Caco-2 (cell line): ENCODE measurements at regions not wholly inside any gene's neighbourhood (a gene's known extent, or its start where the extent isn't known, plus 50 kb on each side); places are given as distances from the start of the nearest gene placed in this dataset.

Experiments
- BruUV-seq: library from RNA; stranded (reverse); fragments of 400-500 nt; replicated peaks from 2 replicates; lab custom pipeline; 2021; lab: Mats Ljungman, UMichigan
- CTCF ChIA-PET: fragments of 300-600 bp; sonication (Branson Sonifier 250); formaldehyde crosslinking; loops from one replicate; lab custom pipeline; 2022; ENCODE audit warnings: antibody characterized with exemption; lab: Charles Lee
- POLR2A ChIA-PET: fragments of 300-600 bp; sonication (Branson Sonifier 250); formaldehyde crosslinking; loops from one replicate; lab custom pipeline; 2022; ENCODE audit warnings: antibody characterized with exemption; lab: Charles Lee
- DNase-seq, 2 experiments: peaks; one replicate each; pipeline versions ENCODE4 v3.0.0 to v3.0.0-alpha.2; 2020 to 2022
- H3K27me3 ChIP-seq: replicated peaks from 2 replicates; pipeline ENCODE4 v1.6.0; 2011; ENCODE audit warnings: low read length; ENCODE audit not compliant: control insufficient read depth, insufficient read depth
- H3K36me3 ChIP-seq: 2 replicates; pipeline ENCODE4 v1.5.1; 2011; ENCODE audit warnings: low read length; ENCODE audit not compliant: control insufficient read depth, insufficient read depth
- H3K4me1 ChIP-seq: fragments of 250-450 bp; sonication (Bioruptor Pico); 2 replicates; pipeline ENCODE4 v1.5.1; 2020; ENCODE audit warnings: mild to moderate bottlenecking
- H3K4me3 ChIP-seq: 2 replicates; pipeline ENCODE4 v1.5.1; 2011; ENCODE audit warnings: low read depth, mild to moderate bottlenecking, control low read depth, low read length
- H3K9me3 ChIP-seq: fragments of 250-450 bp; sonication (Bioruptor Pico); 2 replicates; pipeline ENCODE4 v1.5.1; 2020; ENCODE audit warnings: mild to moderate bottlenecking, moderate library complexity
- H3K27ac Mint-ChIP-seq: one replicate; pipeline ENCODE4 v1.8.0; 2022; ENCODE audit warnings: mixed read lengths; ENCODE audit not compliant: unreplicated experiment
- H3K27me3 Mint-ChIP-seq: one replicate; pipeline ENCODE4 v1.8.0; 2022; ENCODE audit warnings: mixed read lengths; ENCODE audit not compliant: insufficient read depth, unreplicated experiment
- H3K36me3 Mint-ChIP-seq: one replicate; pipeline ENCODE4 v1.8.0; 2022; ENCODE audit warnings: mild to moderate bottlenecking, mixed read lengths; ENCODE audit not compliant: insufficient read depth, unreplicated experiment
- H3K4me1 Mint-ChIP-seq: one replicate; pipeline ENCODE4 v1.8.0; 2022; ENCODE audit warnings: low read depth, mixed read lengths; ENCODE audit not compliant: unreplicated experiment
- H3K4me3 Mint-ChIP-seq: one replicate; pipeline ENCODE4 v1.8.0; 2022; ENCODE audit warnings: mild to moderate bottlenecking, moderate library complexity, mixed read lengths; ENCODE audit not compliant: unreplicated experiment
- H3K9me3 Mint-ChIP-seq: one replicate; pipeline ENCODE4 v1.8.0; 2022; ENCODE audit warnings: mixed read lengths; ENCODE audit not compliant: unreplicated experiment
- CTCF ChIP-seq, 2 experiments: fragments of 200-600 bp in 1 of 2; IDR thresholded peaks; 1 replicate in 1 of 2; 2 replicates in 1 of 2; pipeline versions ENCODE4 v1.5.1 to v1.8.0; 2011 to 2022; ENCODE audit warnings: antibody characterized with exemption in 1 of 2, control low read depth in 1 of 2, inconsistent platforms in 1 of 2, low read depth in 1 of 2, low read length in 1 of 2, mild to moderate bottlenecking in 1 of 2, moderate library complexity in 1 of 2; ENCODE audit not compliant: insufficient read depth in 1 of 2, severe bottlenecking in 1 of 2, unreplicated experiment in 1 of 2
- intact Hi-C: fragments of 100-400 bp; cut with micrococcal nuclease; formaldehyde crosslinking; loops from one replicate; pipeline ENCODE4 v1.10.0; 2022; ENCODE audit not compliant: unreplicated experiment

- POLR2A ChIA-PET, result no interaction called here
- no TSS peak for BruUV-seq
- Histone ChIP-seq H3K4me1 (no peaks in the 10 kb centered on the region), H3K4me3 (no peak overlapping the region), H3K36me3 (no peaks in the 10 kb centered on the region), H3K27me3 (no peaks in the 10 kb centered on the region), H3K9me3 (no peaks in the 10 kb centered on the region)
- intact Hi-C loops, result no loop called here
- Mint-ChIP-seq H3K9me3 (no peaks in the 10 kb centered on the region), H3K4me3 (no peak overlapping the region), H3K27ac (no peak overlapping the region), H3K4me1 (no peaks in the 10 kb centered on the region), H3K27me3 (peaks cover 14% of the 10 kb centered on the region), H3K36me3 (no peaks in the 10 kb centered on the region)
- CTCF ChIA-PET, result no interaction called here
- DNase-seq, result no peak
- TF ChIP-seq CTCF (IDR thresholded peaks at IDR 0.05; ENCODE audit: insufficient read depth in 1 of 2, low read depth in 1 of 2, low read length in 1 of 2, severe bottlenecking in 1 of 2, unreplicated experiment in 1 of 2), result no peak
These were observed 481.4 kb upstream of the EEF2KMT start for GRCh38 chr16:5578980-5579379.

- Histone ChIP-seq H3K4me3 (no peak overlapping the region), H3K27me3 (no peaks in the 10 kb centered on the region), H3K9me3 (no peaks in the 10 kb centered on the region), H3K36me3 (no peaks in the 10 kb centered on the region), H3K4me1 (no peaks in the 10 kb centered on the region)
- no peak for TF ChIP-seq CTCF (IDR thresholded peaks at IDR 0.05; ENCODE audit: insufficient read depth in 1 of 2, low read depth in 1 of 2, low read length in 1 of 2, severe bottlenecking in 1 of 2, unreplicated experiment in 1 of 2)
- Mint-ChIP-seq H3K27ac (no peak overlapping the region), H3K9me3 (no peaks in the 10 kb centered on the region), H3K36me3 (no peaks in the 10 kb centered on the region), H3K4me1 (no peaks in the 10 kb centered on the region), H3K27me3 (peaks cover 19% of the 10 kb centered on the region), H3K4me3 (no peak overlapping the region)
- ChIA-PET CTCF (no interaction called here), POLR2A (no interaction called here)
- DNase-seq, result no peak
- intact Hi-C loops, result no loop called here
- no TSS peak for BruUV-seq
These were observed 479.9 kb upstream of the EEF2KMT start for GRCh38 chr16:5577463-5577862.

- H3K9me3 ChIP-seq, result no peaks in the 10 kb centered on the region
- Mint-ChIP-seq H3K27me3 (peaks cover 15% of the 10 kb centered on the region), H3K36me3 (no peaks in the 10 kb centered on the region), H3K27ac (no peak overlapping the region), H3K9me3 (no peaks in the 10 kb centered on the region), H3K4me3 (no peak overlapping the region), H3K4me1 (no peaks in the 10 kb centered on the region)
- BruUV-seq, result no TSS peak
- intact Hi-C loops, result no loop called here
- H3K4me3 ChIP-seq, result no peak overlapping the region
- ChIA-PET POLR2A (no interaction called here), CTCF (no interaction called here)
- TF ChIP-seq CTCF (IDR thresholded peaks at IDR 0.05; ENCODE audit: insufficient read depth in 1 of 2, low read depth in 1 of 2, low read length in 1 of 2, severe bottlenecking in 1 of 2, unreplicated experiment in 1 of 2), result no peak
- DNase-seq, result no peak
- H3K36me3 ChIP-seq, result no peaks in the 10 kb centered on the region
- no peaks in the 10 kb centered on the region for H3K27me3 ChIP-seq
- no peaks in the 10 kb centered on the region for H3K4me1 ChIP-seq
These were observed 478.2 kb upstream of the EEF2KMT start for GRCh38 chr16:5575646-5576245.
